ENCODE measurements at regions not wholly inside any gene's neighbourhood (a gene's known extent, or its start where the extent isn't known, plus 50 kb on each side); places are given as distances from the start of the nearest gene placed in this dataset.

GRCh38 chr4:52253025-52253424 lies 201.9 kb downstream of the SPATA18 start:
- no peak for TF ChIP-seq CTCF (IDR thresholded peaks at IDR 0.05; ENCODE audit: borderline replicate concordance, insufficient read depth, low read depth, low read length)
- no peak overlapping the region for H3K4me3 ChIP-seq (ENCODE audit: low read depth, low read length)

- no peak for TF ChIP-seq CTCF (IDR thresholded peaks at IDR 0.05; ENCODE audit: borderline replicate concordance, insufficient read depth, low read depth, low read length)
Measured at GRCh38 chr4:52256522-52256921, 205.4 kb downstream of the SPATA18 start.

GRCh38 chr4:52259978-52260377 lies 208.9 kb downstream of the SPATA18 start:
- TF ChIP-seq CTCF (IDR thresholded peaks at IDR 0.05; ENCODE audit: borderline replicate concordance, insufficient read depth, low read depth, low read length) = no peak
- H3K4me3 ChIP-seq (ENCODE audit: low read depth, low read length) = no peak overlapping the region

More at GRCh38 chr4:52256522-52256921, 205.4 kb downstream of the SPATA18 start:
- no peak overlapping the region for H3K4me3 ChIP-seq (ENCODE audit: low read depth, low read length)

- H3K4me3 ChIP-seq (ENCODE audit: low read depth, low read length) = no peak overlapping the region
- TF ChIP-seq CTCF (IDR thresholded peaks at IDR 0.05; ENCODE audit: borderline replicate concordance, insufficient read depth, low read depth, low read length) = no peak
Measured at GRCh38 chr4:52260514-52261210, 209.6 kb downstream of the SPATA18 start.

- no peak for TF ChIP-seq CTCF (IDR thresholded peaks at IDR 0.05; ENCODE audit: borderline replicate concordance, insufficient read depth, low read depth, low read length)
- no peak overlapping the region for H3K4me3 ChIP-seq (ENCODE audit: low read depth, low read length)
Measured at GRCh38 chr4:52263607-52264006, 212.5 kb downstream of the SPATA18 start.

- H3K4me3 ChIP-seq (ENCODE audit: low read depth, low read length) = no peak overlapping the region
- no peak for TF ChIP-seq CTCF (IDR thresholded peaks at IDR 0.05; ENCODE audit: borderline replicate concordance, insufficient read depth, low read depth, low read length)
Measured at GRCh38 chr4:52265781-52266525, 214.8 kb downstream of the SPATA18 start.

Measured in GM12875 (cell line).